ENCODE measurements at regions not wholly inside any gene's neighbourhood (a gene's known extent, or its start where the extent isn't known, plus 50 kb on each side); places are given as distances from the start of the nearest gene placed in this dataset.

- H3K9me2 ChIP-seq (ENCODE audit: insufficient read depth, low read length) = no peaks in the 10 kb centered on the region
- no peaks in the 10 kb centered on the region for H4K20me1 ChIP-seq (ENCODE audit: insufficient read depth)
- no peak overlapping the region for H2AFZ ChIP-seq (ENCODE audit: low read depth, low read length)
- H3K9me3 ChIP-seq (ENCODE audit: low read length) = no peaks in the 10 kb centered on the region
- no peak overlapping the region for H3K9ac ChIP-seq (ENCODE audit: low read length)
- H3K27me3 ChIP-seq (ENCODE audit: insufficient read depth, low read depth, low read length) = no peaks in the 10 kb centered on the region
- no peak overlapping the region for H3K4me3 ChIP-seq (ENCODE audit: low read length)
- H3F3A ChIP-seq (ENCODE audit: insufficient read depth, low read length, poor library complexity, severe bottlenecking) = no peaks in the 10 kb centered on the region
- H3K4me2 ChIP-seq (ENCODE audit: low read length) = no peak overlapping the region
- no peak for TF ChIP-seq MXI1 (conservative IDR thresholded peaks at IDR 0.05; ENCODE audit: poor library complexity, severe bottlenecking)
- no peak for TF ChIP-seq EZH2 (IDR thresholded peaks at IDR 0.05; ENCODE audit: borderline replicate concordance, insufficient read depth, low read length, poor library complexity, severe bottlenecking)
- no peak for TF ChIP-seq POLR2AphosphoS5 (IDR thresholded peaks at IDR 0.05)
- no peaks in the 10 kb centered on the region for H3K79me2 ChIP-seq (replicated peaks; ENCODE audit: insufficient read depth, low read length)
- H3K36me3 ChIP-seq (ENCODE audit: insufficient read depth, low read length) = no peaks in the 10 kb centered on the region
- no peak overlapping the region for H3K27ac ChIP-seq (ENCODE audit: low read length)
Observed at GRCh38 chr13:59024434-59024833, 1139.3 kb downstream of the DIAPH3 start.

GRCh38 chr13:59034198-59034597 is 1129.5 kb downstream of the DIAPH3 start:
- Histone ChIP-seq H3K36me3 (ENCODE audit: insufficient read depth, low read length) (no peaks in the 10 kb centered on the region), H3K79me2 (replicated peaks; ENCODE audit: insufficient read depth, low read length) (no peaks in the 10 kb centered on the region), H3K27me3 (ENCODE audit: insufficient read depth, low read depth, low read length) (no peaks in the 10 kb centered on the region), H3F3A (ENCODE audit: insufficient read depth, low read length, poor library complexity, severe bottlenecking) (no peaks in the 10 kb centered on the region), H3K4me3 (ENCODE audit: low read length) (no peak overlapping the region), H3K27ac (ENCODE audit: low read length) (no peak overlapping the region), H2AFZ (ENCODE audit: low read depth, low read length) (no peak overlapping the region), H4K20me1 (ENCODE audit: insufficient read depth) (no peaks in the 10 kb centered on the region), H3K9me2 (ENCODE audit: insufficient read depth, low read length) (no peaks in the 10 kb centered on the region), H3K9me3 (ENCODE audit: low read length) (no peaks in the 10 kb centered on the region), H3K4me2 (ENCODE audit: low read length) (no peak overlapping the region), H3K9ac (ENCODE audit: low read length) (no peak overlapping the region)
- no peak for TF ChIP-seq EP300 (conservative IDR thresholded peaks at IDR 0.05; ENCODE audit: poor library complexity, severe bottlenecking)

- Histone ChIP-seq H3K9ac (ENCODE audit: low read length) (no peak overlapping the region), H3K36me3 (ENCODE audit: insufficient read depth, low read length) (no peaks in the 10 kb centered on the region), H3K4me3 (ENCODE audit: low read length) (no peak overlapping the region), H3K9me3 (ENCODE audit: low read length) (no peaks in the 10 kb centered on the region), H4K20me1 (ENCODE audit: insufficient read depth) (no peaks in the 10 kb centered on the region), H3F3A (ENCODE audit: insufficient read depth, low read length, poor library complexity, severe bottlenecking) (peaks cover 4% of the 10 kb centered on the region), H3K27ac (ENCODE audit: low read length) (no peak overlapping the region), H3K9me2 (ENCODE audit: insufficient read depth, low read length) (no peaks in the 10 kb centered on the region), H3K79me2 (replicated peaks; ENCODE audit: insufficient read depth, low read length) (no peaks in the 10 kb centered on the region), H3K27me3 (ENCODE audit: insufficient read depth, low read depth, low read length) (no peaks in the 10 kb centered on the region), H3K4me2 (ENCODE audit: low read length) (no peak overlapping the region), H2AFZ (ENCODE audit: low read depth, low read length) (no peak overlapping the region)
- TF ChIP-seq REST (IDR thresholded peaks at IDR 0.05; ENCODE audit: borderline replicate concordance) (no peak), MXI1 (conservative IDR thresholded peaks at IDR 0.05; ENCODE audit: poor library complexity, severe bottlenecking) (no peak), CTCF (IDR thresholded peaks at IDR 0.05; ENCODE audit: poor library complexity, severe bottlenecking) (no peak), RAD21 (conservative IDR thresholded peaks at IDR 0.05) (no peak), SMC3 (conservative IDR thresholded peaks at IDR 0.05; ENCODE audit: poor library complexity) (no peak), EP300 (conservative IDR thresholded peaks at IDR 0.05; ENCODE audit: poor library complexity, severe bottlenecking) (no peak)
Observed at GRCh38 chr13:59038824-59039223, 1124.9 kb downstream of the DIAPH3 start.
